ENCODE measurements at regions not wholly inside any gene's neighbourhood (a gene's known extent, or its start where the extent isn't known, plus 50 kb on each side); places are given as distances from the start of the nearest gene placed in this dataset.

DNA sequence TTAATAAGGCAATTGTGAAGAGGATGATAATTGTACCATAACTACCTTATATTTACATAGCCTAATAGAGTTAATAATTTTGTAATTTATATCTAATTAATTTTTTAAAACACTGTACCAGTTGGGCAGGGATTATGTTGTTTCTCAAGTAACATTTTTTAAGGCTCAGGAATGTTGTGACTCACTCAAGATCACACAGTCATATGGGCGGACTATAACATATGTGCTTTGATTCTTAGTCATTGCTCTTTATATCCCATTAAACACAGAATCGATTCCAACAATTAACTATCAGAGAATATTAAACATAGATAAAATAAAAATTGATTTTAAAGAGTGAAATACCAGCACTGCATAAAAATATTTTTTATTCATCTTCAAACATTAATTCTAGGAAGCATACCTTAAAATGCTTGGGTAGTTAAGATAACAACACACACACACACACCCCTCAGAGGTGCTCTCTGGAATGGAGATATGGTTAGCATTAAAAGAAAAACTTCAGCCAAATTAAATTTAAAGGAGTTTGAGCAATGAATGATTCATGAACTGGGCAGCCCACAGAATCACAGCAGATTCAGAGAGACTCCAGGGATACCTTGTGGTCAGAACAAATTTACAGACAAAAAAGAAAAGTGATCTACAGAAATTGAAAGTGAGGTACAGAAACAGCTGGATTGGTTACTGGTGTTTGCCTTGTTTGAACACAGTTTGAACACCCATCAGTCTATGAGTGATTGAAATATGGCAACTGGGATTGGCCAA is 869.4 kb upstream of the ID2 start:
- H4K20me1 ChIP-seq (ENCODE audit: insufficient read depth, low read length), result no peaks in the 10 kb centered on the region
- no peaks in the 10 kb centered on the region for H3K36me3 ChIP-seq (replicated peaks in 1 of 2; ENCODE audit: control insufficient read depth in 1 of 2, insufficient read depth in 2 of 2, low read length in 2 of 2)
- no peak overlapping the region for H3K27ac Mint-ChIP-seq
- DNase-seq, result no peak
- no peak overlapping the region for H3K27ac ChIP-seq (ENCODE audit: low read depth in 1 of 2, low read length in 2 of 2)
- no peaks in the 10 kb centered on the region for H3K27me3 ChIP-seq (ENCODE audit: control insufficient read depth in 2 of 2, insufficient read depth in 2 of 2, low read length in 2 of 2)
- peaks cover 0 to 1% (median 0%) of the 10 kb centered on the region in 3 donors for H3K27me3 Mint-ChIP-seq (ENCODE audit: low read depth in 3 of 3)
- no peak overlapping the region for H2AFZ ChIP-seq (ENCODE audit: insufficient read depth, low read depth, low read length, poor library complexity, severe bottlenecking)
- H3K36me3 Mint-ChIP-seq, result no peaks in the 10 kb centered on the region
- no peak overlapping the region for H3K4me3 Mint-ChIP-seq
- H3K4me1 ChIP-seq (ENCODE audit: control insufficient read depth in 1 of 2, insufficient read depth in 2 of 2, low read length in 2 of 2), result no peaks in the 10 kb centered on the region
- peaks cover 4 to 6% of the 10 kb centered on the region in 2 donors for H3K9me3 ChIP-seq (replicated peaks in 1 of 2; ENCODE audit: control insufficient read depth in 1 of 2, insufficient read depth in 1 of 2, low read length in 2 of 2)
- H3K4me2 ChIP-seq (replicated peaks; ENCODE audit: extremely low read depth, low read length, poor library complexity, severe bottlenecking), result no peak overlapping the region
- intact Hi-C loops (cut with micrococcal nuclease), result no loop called here
- WGBS (ENCODE audit: insufficient coverage), result no CpG with 5 or more reads among the region's 2 CpGs
- TF ChIP-seq, protein P1, sequence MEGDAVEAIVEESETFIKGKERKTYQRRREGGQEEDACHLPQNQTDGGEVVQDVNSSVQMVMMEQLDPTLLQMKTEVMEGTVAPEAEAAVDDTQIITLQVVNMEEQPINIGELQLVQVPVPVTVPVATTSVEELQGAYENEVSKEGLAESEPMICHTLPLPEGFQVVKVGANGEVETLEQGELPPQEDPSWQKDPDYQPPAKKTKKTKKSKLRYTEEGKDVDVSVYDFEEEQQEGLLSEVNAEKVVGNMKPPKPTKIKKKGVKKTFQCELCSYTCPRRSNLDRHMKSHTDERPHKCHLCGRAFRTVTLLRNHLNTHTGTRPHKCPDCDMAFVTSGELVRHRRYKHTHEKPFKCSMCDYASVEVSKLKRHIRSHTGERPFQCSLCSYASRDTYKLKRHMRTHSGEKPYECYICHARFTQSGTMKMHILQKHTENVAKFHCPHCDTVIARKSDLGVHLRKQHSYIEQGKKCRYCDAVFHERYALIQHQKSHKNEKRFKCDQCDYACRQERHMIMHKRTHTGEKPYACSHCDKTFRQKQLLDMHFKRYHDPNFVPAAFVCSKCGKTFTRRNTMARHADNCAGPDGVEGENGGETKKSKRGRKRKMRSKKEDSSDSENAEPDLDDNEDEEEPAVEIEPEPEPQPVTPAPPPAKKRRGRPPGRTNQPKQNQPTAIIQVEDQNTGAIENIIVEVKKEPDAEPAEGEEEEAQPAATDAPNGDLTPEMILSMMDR (IDR thresholded peaks at IDR 0.05), result no peak
- peaks cover 7% of the 10 kb centered on the region for H3K4me1 Mint-ChIP-seq
- no peak overlapping the region for H3K4me3 ChIP-seq (replicated peaks in 1 of 3; ENCODE audit: low read depth in 2 of 3, low read length in 3 of 3)
- peaks cover 5 to 13% (median 7%) of the 10 kb centered on the region in 7 donors for H3K9me3 Mint-ChIP-seq
- H3K9ac ChIP-seq (ENCODE audit: insufficient read depth, low read length, poor library complexity, severe bottlenecking), result no peak overlapping the region
- H3K79me2 ChIP-seq (ENCODE audit: insufficient read depth, low read length), result no peaks in the 10 kb centered on the region

DNA sequence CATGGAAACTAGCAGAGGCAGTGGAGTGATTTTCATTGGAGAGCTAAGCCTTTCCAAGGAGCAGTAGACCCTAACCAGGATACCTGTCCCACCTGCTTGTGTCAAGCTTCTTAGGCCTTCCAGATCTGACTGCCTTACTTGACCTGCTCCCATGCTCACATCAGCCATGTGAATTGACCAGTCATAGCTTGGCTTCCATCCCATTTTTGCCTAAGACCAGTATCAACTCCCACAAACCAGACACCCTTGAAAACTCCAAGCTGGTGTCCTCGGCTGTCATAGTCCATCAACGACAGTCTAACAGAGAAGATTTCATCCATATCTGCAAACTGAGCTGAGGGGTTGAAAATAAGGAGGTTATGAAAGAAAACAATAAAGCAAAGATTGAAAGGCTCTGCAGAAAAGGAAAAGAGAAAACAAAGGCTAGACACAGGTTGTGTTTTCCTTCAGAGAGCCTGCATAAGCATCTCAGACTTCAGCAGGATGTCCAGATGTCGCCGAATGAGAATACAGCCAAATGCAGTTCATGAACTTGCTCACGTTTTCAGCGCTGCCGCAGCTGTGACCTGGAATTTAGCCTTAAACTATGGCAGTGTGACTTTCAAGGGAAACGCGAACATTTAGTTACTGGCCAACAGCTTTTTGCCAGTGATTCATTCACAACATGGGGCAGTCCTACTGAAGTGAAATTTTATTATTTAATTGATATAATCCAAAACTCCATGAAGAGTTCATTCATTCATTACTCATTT is 868.1 kb upstream of the ID2 start:
- Mint-ChIP-seq H3K9me3 (peaks cover 5 to 15% (median 7%) of the 10 kb centered on the region in 7 donors), H3K36me3 (no peaks in the 10 kb centered on the region), H3K27me3 (ENCODE audit: low read depth in 3 of 3) (peaks cover 0 to 1% (median 0%) of the 10 kb centered on the region in 3 donors), H3K27ac (no peak overlapping the region), H3K4me3 (no peak overlapping the region), H3K4me1 (peaks cover 7% of the 10 kb centered on the region)
- Histone ChIP-seq H4K20me1 (ENCODE audit: insufficient read depth, low read length) (no peaks in the 10 kb centered on the region), H2AFZ (ENCODE audit: insufficient read depth, low read depth, low read length, poor library complexity, severe bottlenecking) (no peak overlapping the region), H3K4me3 (replicated peaks in 1 of 3; ENCODE audit: low read depth in 2 of 3, low read length in 3 of 3) (no peak overlapping the region), H3K4me2 (replicated peaks; ENCODE audit: extremely low read depth, low read length, poor library complexity, severe bottlenecking) (no peak overlapping the region), H3K79me2 (ENCODE audit: insufficient read depth, low read length) (no peaks in the 10 kb centered on the region), H3K27ac (ENCODE audit: low read depth in 1 of 2, low read length in 2 of 2) (no peak overlapping the region), H3K9ac (ENCODE audit: insufficient read depth, low read length, poor library complexity, severe bottlenecking) (no peak overlapping the region), H3K9me3 (replicated peaks in 1 of 2; ENCODE audit: control insufficient read depth in 1 of 2, insufficient read depth in 1 of 2, low read length in 2 of 2) (peaks cover 4 to 6% of the 10 kb centered on the region in 2 donors), H3K4me1 (ENCODE audit: control insufficient read depth in 1 of 2, insufficient read depth in 2 of 2, low read length in 2 of 2) (no peaks in the 10 kb centered on the region), H3K36me3 (replicated peaks in 1 of 2; ENCODE audit: control insufficient read depth in 1 of 2, insufficient read depth in 2 of 2, low read length in 2 of 2) (no peaks in the 10 kb centered on the region), H3K27me3 (ENCODE audit: control insufficient read depth in 2 of 2, insufficient read depth in 2 of 2, low read length in 2 of 2) (no peaks in the 10 kb centered on the region)
- no peak for DNase-seq
- 100% methylated on average over 5 of the region's 9 CpGs for WGBS (ENCODE audit: insufficient coverage)
- intact Hi-C loops (cut with micrococcal nuclease), result no loop called here
- TF ChIP-seq, protein P1 (IDR thresholded peaks at IDR 0.05), result no peak

Data from CD14-positive monocyte (primary cell).